Activated naive CD4-positive, alpha-beta T cell (primary cell): ENCODE measurements at regions not wholly inside any gene's neighbourhood (a gene's known extent, or its start where the extent isn't known, plus 50 kb on each side); places are given as distances from the start of the nearest gene placed in this dataset.
"Not testable (repeated sequence)": the region's sequence is repeated elsewhere in the genome, so short reads cannot be mapped to it uniquely, and the experiment has no call there.

Experiments
- DNase-seq, 4 experiments: peaks; one replicate each; lab custom pipeline; 2025; lab: John Stamatoyannopoulos, UW

DNA sequence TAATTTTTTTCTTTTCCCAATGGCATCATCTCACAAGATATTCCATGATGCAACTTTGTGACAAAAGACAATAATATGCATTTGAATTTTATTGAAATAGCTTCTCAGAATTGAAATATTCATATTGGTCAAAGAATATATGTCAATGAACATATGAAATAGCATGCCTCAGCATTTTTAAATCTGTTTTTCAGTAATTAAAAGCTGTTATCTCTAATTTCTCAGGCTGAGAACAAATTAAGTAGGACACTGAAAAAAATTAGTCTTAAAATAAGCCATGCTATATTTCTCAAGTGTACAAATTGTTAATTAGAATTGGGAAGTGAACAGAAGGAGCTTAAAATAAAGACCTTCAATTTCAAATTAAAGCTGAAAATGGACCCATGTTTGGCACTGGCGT, 570.1 kb downstream of the MFSD1 start:
- DNase-seq: no peak

DNA sequence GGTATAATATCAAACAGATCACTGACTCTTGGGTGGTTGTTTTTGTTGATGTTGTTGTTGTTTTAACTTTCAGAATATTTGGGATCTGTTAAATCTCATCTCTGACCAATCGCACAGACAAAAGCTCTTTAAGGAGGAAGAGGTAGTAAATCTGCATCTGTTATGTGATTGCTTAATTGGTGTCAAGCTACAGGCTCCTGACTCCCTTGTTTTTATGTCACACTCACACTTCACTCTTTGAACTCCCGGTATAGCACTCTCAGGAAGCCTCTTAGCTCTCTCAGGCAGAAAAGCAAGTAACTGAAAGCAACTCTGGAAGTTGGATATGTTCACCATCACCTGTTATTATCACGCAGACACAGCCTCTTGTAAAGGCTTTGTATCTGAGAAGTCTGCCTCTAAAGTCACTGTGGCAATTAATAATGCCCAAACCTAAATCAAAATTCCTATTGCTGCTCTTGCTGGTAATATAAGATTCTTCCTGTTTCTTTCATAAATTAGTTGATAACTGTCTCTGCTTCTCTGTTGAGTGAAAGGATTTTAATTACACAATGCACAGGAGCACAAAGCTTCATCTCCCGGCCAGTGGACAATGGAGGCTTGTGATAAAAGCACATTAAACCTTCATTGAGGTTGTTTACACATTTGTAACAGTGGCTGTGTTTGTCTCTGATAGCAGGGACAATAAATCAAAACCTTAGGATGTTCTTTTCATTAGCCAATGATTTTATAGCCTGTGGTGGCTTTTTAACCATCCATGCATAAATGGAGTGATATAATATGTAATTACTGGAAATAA, 576.7 kb downstream of the MFSD1 start:
- DNase-seq: no peak

DNA sequence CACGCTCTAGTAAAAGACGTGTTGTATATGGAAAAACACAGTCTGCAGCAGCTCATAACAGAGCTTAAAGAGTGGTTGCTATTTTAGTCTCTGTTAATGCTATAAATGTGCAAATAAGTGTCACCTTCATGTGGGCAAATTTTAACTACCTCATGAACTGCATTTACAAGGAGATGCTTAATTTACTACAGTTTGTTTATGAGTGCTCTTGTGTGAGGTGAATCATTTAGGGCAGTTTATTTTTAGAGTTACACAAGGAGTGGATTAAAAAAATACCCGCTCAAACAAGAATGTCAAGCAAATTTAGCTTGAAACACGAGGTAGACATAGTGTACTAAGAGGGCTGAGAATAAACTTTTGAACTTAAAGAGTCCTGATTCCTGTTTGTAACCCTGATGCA, 579.0 kb downstream of the MFSD1 start:
- DNase-seq: no peak

DNA sequence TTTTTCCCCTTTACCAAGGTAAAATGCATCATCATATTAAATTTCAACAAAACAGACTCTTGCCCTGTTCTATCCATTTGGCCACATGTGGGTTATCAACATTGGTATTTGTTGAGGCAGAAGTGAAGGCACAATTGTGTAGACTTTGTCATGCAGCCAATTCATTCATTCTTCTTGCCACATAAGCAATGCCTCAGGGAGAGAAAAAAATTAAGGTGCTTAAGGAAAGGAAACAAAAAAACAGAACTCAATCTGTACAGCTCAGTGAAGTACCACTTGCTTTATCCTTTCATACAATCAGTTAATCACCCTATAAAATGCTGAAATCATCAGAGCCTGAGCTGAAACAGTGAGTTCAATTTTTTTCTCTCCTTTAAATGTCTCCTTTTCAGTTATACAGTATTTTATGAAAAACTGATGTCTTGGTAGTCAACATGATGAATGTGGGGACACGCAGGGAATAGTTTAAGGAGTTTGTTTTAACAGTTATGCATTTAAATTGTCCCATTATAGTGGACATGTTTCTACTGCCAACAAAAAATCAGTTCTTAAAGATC, 588.9 kb downstream of the MFSD1 start:
- no peak for DNase-seq

DNA sequence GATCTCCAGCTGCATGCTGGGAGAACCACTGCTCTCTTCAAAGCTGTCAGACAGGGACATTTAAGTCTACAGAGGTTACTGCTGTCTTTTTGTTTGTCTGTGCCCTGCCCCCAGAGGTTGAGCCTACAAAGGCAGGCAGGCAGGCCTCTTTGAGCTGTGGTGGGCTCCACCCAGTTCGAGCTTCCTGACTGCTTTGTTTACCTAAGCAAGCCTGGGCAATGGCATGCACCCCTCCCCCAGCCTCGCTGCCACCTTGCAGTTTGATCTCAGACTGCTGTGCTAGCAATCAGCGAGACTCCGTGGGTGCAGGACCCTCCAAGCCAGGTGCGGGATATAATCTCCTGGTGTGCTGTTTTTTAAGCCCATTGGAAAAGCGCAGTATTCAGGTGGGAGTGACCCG, 591.0 kb upstream of the IL12A start:
- not testable (repeated sequence) for DNase-seq

DNA sequence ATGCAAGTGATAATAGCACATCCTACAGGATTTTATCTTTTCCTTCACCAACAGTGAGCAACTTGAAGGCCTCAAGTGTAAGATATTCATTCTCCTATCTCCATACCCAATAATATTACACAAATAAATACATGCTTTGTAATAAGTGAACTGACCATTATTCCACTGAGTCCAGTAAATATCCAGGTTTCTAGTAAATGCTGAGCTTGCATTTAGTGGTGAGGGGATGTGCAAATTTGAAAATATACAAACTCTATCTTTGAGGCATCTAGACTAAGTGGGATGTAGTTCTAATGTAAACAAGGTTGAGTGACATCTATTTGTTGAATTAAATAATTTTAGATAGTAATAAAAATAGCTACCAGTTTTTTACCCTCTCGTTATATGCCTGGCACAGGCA, 587.6 kb upstream of the IL12A start:
- DNase-seq: no peak

DNA sequence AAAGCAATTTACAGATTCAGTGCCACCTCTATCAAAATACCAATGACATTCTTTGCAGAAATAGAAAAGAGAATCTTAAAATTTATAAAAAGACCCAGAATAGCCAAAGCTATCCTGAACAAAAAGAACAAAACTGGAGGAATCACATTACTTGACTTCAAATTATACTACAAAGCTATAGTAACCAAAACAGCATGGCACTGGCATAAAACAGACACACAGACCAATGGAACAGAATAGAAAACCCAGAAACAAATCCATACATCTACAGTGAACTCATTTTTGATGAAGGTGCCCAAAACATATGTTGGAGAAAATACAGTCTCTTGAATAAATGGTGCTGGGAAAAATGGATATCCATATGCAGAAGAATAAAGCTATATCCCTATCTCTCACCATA, 578.9 kb upstream of the IL12A start:
- not testable (repeated sequence) for DNase-seq

DNA sequence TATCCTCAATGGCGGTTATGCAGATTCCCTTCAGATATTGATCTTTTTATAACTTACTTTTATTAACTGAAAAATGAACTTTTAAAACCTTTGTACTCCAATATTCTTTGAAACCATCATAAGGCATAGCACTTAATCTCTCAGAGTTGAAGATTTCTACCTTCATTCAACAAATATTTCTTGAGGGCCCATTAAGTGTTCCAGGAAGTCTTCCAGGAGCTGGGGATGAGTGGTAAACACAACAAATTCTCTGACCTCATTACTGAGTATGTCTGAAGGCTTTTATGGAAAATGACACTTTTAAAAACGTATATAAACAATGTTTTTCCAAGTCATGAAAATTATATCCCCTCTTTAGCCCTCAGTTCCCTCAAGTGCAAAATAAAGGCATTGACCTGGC, 575.3 kb upstream of the IL12A start:
- DNase-seq: no peak

DNA sequence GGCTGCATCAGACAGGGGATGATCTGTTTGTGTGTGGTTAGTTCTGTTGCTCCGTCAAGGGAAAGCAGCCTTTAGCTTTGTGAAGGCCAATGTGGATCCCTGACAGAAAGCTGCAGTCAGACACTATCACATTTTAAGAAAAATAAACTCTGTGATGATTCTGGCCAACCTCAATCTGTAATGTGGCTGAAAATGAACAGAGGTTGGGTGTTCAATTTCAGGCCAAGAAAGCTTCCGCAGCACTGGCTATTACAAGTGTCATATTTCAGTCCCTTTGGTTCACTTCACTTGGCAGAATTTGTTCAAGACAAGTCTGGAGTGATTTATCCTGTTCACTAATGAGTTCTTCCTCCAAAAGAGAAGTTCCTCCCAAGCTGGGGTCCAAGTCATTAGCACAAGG, 571.8 kb upstream of the IL12A start:
- DNase-seq: no peak

DNA sequence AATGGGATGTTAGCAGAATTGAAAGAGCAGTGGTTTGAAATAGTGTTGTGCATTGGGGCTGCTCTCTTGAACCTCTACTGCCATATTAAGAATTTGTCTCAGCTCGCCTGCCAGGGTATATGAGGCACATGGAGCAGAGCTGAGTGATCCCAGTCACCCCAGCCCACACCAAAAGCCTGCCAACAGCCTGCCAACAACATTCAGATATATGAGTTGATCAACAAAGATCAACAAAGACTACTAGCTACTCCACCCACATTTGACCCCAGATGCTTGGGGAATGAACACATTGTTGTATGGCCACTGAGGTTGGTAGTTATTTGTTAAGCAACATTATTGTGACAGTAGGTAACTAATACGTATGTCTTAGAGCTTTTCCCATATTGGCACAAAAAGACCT, 570.9 kb upstream of the IL12A start:
- DNase-seq: no peak

DNA sequence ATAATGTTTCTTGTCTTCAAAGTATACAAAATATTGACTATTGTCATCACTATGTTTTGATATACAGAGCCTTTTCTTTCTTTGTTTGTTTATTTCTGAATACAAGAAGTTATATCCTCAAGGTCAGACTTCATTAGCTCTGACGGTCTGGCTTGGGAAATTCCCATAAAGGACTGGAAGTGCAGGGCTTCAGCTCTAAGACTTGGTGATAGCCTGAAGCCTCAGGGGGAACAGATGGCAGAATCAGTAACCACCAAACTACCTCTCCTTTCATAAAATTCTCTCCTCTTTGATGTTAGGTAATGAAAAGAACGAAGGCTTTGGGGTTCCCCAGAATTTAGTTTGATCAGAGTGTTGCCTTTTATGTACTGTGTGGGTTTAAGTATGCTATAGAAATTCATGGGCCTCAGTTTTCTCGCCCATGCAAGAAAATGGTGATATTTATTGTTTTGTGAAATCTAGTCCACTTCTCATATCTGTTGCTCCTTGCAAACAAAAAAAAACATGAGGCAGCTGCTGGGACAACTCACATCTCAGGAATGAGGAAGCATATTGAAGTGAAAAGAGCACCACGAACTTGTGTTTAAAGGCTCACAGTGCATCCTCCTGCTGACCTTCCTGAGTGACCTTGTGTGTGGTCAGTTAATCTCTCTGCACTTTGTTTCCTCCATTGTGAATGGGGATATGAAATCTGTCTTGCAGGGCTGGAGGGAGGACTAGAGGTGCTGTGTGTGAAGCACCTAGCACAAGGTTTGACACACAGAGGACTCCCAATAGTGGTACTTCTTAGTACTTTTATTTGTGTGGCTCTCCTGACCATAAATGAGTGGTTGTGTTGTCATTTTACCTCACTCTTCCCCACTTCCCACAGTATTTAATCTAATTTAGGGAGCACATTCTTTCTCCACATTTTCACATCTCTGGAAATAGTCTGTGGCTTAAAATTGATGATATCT, 569.8 kb upstream of the IL12A start:
- DNase-seq: no peak

DNA sequence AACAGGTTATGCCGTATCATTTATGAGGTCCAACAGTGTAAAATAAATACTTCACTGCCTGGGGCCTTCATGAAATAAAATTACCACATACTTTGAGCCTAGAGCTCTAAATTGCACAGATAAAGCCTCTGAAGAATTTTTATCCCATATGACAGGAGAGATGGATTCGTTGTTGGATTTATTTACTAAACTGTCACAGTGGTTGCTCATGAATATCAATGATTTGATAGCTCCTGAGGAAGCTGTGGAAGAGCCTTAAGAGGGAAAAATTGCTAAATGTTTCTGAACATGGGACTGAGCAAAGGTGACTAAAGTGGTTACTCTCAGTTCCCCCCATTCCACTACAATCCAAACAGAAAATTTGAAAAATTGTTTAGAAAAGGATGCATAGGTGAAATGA, 558.9 kb upstream of the IL12A start:
- DNase-seq: no peak

DNA sequence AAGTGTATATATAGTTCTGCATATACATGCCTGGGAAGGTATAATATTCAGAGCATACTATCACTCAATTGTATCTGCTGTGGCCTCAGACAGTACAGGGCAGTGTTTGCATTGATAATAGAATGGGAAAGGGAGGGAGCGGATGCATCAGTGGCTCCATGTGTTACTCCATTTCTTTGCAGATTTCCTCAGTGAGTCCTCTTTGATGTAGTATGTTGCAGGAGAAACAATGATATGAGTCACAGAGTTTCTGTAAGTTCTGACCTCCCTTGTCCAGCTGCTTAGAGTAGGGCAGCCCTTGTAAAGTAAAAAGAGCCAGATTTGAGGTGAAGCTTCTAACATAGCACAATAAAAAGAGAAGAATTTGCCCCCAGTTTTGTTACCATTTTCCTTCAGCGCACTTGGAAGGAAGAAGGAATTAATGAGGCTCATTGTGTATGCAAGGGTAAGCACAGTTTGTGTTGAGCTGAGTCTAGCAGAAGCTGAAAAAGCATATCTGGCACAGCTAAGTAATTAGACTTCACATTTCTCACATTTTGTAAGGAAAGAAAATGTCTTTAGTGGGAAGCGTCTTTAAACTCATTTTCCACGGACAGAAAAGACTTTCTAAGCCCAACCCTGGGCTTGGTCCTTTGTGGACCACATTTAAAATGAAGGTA, 555.8 kb upstream of the IL12A start:
- no peak for DNase-seq

DNA sequence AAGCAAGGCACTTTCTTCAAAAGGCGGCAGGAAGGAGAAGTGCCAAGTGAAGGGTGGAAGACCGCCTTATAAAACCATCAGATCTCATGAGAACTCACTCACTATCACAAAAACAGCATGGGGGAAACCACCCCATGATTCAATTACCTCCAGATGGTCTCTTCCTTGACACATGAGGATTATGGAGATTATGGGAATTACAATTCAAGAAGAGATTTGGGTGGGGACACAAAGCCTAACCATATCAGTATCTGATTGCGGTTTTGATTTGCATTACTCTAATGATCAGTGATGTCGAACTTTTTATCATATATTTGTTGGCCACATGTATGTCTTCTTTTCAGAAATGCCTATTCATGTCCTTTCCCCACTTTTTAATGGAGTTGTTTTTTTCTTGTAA, 549.3 kb upstream of the IL12A start:
- DNase-seq: no peak

DNA sequence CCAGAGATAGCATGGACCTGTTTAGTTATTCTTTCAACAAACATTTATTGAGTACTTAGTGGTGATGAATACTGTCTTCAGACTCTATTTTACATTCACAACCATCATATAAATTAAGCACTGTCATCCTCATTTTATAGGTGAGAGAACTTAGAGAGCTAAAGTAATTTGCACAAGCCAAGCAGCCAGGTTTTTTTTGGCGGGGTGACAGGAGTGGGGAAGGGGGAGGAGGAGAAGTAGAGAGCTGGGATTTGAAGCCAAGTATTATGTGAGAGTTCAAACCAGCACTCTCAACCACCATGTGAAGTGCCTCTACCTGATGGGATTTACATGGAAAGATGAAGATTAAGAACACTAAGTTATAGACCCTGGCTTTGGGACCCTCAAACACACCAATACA, 547.4 kb upstream of the IL12A start:
- no peak for DNase-seq

DNA sequence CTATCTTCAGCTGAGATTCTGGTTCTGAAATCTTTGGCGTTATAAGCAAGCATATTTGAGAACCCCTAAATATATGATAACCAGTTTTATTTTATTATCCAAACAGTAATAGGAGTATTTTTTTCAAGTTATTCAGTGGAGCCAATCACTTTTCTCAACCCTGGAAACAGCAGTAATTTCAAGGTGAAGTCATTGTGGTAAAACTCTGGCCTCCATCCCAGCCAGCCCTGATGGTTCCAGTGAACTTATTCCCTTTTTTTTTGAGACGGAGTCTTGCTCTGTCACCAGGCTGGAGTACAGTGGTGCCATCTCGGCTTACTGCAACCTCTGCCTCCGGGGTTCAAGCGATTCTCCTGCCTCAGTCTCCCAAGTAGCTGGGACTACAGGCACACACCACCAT, 545.4 kb upstream of the IL12A start:
- no peak for DNase-seq

DNA sequence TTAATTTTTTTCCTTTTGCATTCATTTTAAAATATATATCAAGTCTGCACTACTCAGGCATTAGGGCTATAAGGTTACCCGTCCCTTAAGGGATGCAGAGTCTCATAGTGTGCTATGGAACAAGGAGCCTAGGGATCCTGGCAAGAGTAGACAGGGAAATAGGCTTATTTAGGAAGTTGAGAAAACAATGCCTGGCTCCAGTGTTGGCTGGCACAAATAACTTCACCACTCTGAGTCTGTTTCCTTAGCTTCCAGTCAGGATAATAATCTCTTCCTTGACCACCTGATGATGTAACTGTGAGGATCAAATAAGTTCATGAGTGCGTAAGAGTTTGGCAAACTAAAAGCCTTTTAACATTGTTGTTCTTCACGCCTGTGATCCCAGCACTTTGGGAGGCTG, 540.8 kb upstream of the IL12A start:
- DNase-seq: no peak

DNA sequence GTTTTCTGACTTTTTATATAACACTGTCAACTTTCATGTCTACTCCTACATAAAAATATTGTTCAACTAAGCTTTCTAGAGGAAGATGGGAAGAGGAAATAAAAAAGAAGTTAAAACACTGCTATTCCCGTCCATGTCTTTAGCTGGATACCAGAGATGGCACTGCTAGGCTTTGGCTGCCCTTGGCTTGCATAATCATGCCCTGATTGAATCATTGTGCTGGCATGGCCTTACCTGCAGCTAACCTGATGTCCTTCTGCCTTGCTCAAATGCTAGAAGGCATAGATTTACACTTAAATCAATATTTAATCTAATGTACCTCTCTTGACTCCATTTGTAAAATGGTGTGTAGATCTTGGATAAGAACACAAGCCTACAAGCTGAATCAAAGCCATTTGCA, 539.7 kb upstream of the IL12A start:
- DNase-seq: no peak

DNA sequence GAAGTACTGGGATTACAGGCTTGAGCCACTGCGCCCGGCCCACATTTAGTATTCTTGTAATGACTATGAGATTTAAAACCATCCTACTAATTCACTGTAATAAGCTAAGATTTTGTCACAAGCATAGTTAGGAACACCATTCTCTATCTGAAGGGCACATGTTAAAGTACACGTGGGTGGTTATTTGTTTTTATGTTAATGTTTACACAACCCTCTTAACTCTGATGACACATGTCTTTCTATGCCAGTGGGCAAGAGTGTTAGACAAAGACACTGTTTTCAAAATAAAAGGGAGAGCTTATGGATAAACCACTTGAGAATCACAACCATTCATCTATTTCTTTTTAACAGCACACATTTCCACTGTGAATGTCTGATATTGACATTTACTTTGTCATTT, 537.6 kb upstream of the IL12A start:
- DNase-seq: no peak

DNA sequence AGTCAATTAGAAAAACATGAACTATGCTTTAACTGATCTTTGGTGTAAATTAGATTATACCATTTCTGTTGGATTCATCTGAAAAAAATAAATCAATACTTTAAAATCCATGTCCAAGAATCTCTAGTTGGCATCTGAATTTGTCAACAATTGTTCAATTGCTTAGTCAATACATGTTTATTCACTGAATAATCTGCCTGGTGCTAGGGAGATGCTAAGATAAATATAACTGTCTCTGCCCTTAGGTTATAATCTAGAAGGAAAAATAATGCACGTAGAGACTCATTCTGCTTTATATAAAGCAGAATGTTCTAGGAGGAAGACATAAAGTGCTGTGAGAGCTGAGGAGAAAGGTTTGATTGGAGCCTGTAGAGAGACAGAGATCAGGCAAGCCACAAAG, 537.2 kb upstream of the IL12A start:
- no peak for DNase-seq

DNA sequence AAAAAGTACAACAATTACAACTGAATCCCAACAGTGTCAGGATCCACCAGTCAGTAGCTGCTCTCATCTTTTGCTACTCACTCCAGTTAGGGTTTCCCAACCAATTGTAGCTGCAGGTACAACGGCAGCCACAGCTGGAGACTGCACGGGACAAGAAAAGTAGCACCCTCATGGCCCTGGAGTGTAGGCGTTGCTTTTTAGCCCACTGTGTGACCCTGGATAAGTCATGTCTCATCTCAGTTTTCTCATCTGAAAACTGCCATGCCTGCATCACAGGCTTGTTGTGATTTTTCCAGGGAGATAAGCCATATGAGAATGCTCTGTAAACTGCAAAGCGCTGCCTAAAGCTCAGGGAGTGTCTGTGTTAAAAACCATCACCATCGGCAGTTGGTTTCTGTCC, 535.6 kb upstream of the IL12A start:
- no peak for DNase-seq

DNA sequence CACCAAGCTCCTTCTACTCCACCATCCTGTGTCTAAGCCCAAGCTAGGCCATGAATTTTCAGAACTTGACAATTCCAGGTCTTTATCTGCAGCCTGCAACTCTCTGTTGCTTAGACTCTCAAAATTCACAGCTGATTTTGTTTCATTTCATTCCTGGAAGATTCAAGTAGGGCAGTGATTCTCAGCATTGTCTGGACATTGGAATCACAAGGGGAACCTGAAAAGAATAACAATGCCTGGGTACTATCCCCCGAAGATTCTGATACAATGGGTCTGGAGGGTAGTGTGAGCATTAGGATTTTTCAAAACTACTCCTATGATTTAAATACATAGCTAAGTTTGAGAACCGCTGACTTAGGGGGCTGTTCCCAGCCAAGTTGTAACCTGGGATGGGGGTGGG, 534.7 kb upstream of the IL12A start:
- DNase-seq: no peak
